ENCODE measurements at regions not wholly inside any gene's neighbourhood (a gene's known extent, or its start where the extent isn't known, plus 50 kb on each side); places are given as distances from the start of the nearest gene placed in this dataset.

- Mint-ChIP-seq H3K36me3 (no peaks in the 10 kb centered on the region), H3K4me1 (peaks cover 4% of the 10 kb centered on the region), H3K27ac (no peak overlapping the region), H3K9me3 (no peaks in the 10 kb centered on the region), H3K4me3 (no peak overlapping the region), H3K27me3 (peaks cover 18% of the 10 kb centered on the region)
- no peak for DNase-seq
- POLR2A ChIA-PET, result no interaction called here
- no peak for ATAC-seq (ENCODE audit: low read depth)
Observed at GRCh38 chr2:54402350-54402749, 53.8 kb upstream of the SPTBN1 start.

GRCh38 chr2:54403512-54404238 is 52.5 kb upstream of the SPTBN1 start:
- peaks cover 21% of the 10 kb centered on the region for H3K27me3 Mint-ChIP-seq
- no peak overlapping the region for H3K27ac Mint-ChIP-seq
- POLR2A ChIA-PET, result no interaction called here
- peaks cover 4% of the 10 kb centered on the region for H3K4me1 Mint-ChIP-seq
- no peak for DNase-seq
- no peak for ATAC-seq (ENCODE audit: low read depth)
- no peaks in the 10 kb centered on the region for H3K36me3 Mint-ChIP-seq
- H3K4me3 Mint-ChIP-seq, result no peak overlapping the region
- H3K9me3 Mint-ChIP-seq, result no peaks in the 10 kb centered on the region

GRCh38 chr2:54404270-54404669 is 51.9 kb upstream of the SPTBN1 start:
- Mint-ChIP-seq H3K4me1 (peaks cover 4% of the 10 kb centered on the region), H3K27me3 (peaks cover 25% of the 10 kb centered on the region), H3K27ac (no peak overlapping the region), H3K4me3 (no peak overlapping the region), H3K36me3 (no peaks in the 10 kb centered on the region), H3K9me3 (no peaks in the 10 kb centered on the region)
- ATAC-seq (ENCODE audit: low read depth) (no peak), DNase-seq (no peak)
- POLR2A ChIA-PET, result no interaction called here

GRCh38 chr2:54406031-54406430 is 50.1 kb upstream of the SPTBN1 start:
- H3K4me1 Mint-ChIP-seq, result peaks cover 4% of the 10 kb centered on the region
- H3K36me3 Mint-ChIP-seq, result no peaks in the 10 kb centered on the region
- H3K4me3 Mint-ChIP-seq, result no peak overlapping the region
- H3K27me3 Mint-ChIP-seq, result peaks cover 28% of the 10 kb centered on the region
- H3K27ac Mint-ChIP-seq, result no peak overlapping the region
- ATAC-seq (ENCODE audit: low read depth), result no peak
- POLR2A ChIA-PET, result no interaction called here
- no peak for DNase-seq
- H3K9me3 Mint-ChIP-seq, result no peaks in the 10 kb centered on the region
